Cardiac fibroblast (primary cell): ENCODE measurements at regions not wholly inside any gene's neighbourhood (a gene's known extent, or its start where the extent isn't known, plus 50 kb on each side); places are given as distances from the start of the nearest gene placed in this dataset.

Source experiments
- DNase-seq, 2 donors: peaks; one replicate each; pipeline versions ENCODE4 v3.0.0 to v3.0.0-alpha.2; 2010; ENCODE audit warnings: low read depth in 2 of 2
- H3K4me3 ChIP-seq, 2 donors: replicated peaks in 1 of 2; 1 replicate in 1 of 2; 2 replicates in 1 of 2; pipeline ENCODE4 v1.5.1; 2011; ENCODE audit warnings: low read depth in 2 of 2, low read length in 2 of 2, mild to moderate bottlenecking in 2 of 2, moderate library complexity in 1 of 2
- TF ChIP-seq, protein P1 (sequence below): IDR thresholded peaks from one replicate; pipeline ENCODE4 v1.5.1; 2011; ENCODE audit warnings: low read depth, mild to moderate bottlenecking, low read length, inconsistent platforms

DNA sequence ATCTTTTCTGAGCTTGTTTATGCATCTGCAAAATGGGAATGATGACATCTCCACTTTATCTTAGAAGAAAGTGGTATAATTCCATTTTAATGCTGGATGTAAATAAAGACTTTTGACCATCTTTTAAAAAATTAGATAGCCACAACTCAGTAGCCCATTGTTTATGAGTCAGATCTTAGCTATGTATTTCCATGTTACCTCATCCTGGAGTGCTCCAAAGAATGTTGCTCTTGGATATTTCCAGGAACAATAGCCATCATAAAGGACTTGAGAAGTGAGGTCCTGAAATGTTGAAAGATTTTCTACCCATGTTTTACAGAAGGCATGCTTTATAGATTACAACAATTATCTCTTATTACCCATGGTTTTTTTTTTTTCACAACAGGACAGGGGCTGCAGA lies 229.3 kb upstream of the EDNRB start:
- peak; percentile 65 to 87 for DNase-seq
- TF ChIP-seq, protein P1, sequence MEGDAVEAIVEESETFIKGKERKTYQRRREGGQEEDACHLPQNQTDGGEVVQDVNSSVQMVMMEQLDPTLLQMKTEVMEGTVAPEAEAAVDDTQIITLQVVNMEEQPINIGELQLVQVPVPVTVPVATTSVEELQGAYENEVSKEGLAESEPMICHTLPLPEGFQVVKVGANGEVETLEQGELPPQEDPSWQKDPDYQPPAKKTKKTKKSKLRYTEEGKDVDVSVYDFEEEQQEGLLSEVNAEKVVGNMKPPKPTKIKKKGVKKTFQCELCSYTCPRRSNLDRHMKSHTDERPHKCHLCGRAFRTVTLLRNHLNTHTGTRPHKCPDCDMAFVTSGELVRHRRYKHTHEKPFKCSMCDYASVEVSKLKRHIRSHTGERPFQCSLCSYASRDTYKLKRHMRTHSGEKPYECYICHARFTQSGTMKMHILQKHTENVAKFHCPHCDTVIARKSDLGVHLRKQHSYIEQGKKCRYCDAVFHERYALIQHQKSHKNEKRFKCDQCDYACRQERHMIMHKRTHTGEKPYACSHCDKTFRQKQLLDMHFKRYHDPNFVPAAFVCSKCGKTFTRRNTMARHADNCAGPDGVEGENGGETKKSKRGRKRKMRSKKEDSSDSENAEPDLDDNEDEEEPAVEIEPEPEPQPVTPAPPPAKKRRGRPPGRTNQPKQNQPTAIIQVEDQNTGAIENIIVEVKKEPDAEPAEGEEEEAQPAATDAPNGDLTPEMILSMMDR = no peak
- no peak overlapping the region for H3K4me3 ChIP-seq

DNA sequence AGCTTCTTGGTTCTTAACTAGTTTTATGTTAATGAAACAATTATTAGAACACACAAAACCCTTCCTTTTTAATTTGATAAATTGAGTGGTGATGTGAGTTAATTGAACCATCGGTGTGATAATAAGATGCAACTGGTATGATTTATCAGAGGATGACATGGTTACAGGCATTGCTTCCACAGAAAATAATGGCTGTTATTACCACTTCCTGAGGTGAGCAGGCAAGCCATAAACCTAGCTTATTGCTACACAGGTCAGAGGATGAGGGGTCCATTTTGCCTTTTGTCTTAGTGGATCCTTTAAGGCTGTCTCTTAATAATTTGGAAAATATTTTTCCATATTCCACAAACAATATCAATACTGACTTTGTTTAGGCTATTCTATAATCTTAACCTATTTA lies 226.6 kb upstream of the EDNRB start:
- TF ChIP-seq, protein P1 = no peak
- DNase-seq = no peak
- no peak overlapping the region for H3K4me3 ChIP-seq

DNA sequence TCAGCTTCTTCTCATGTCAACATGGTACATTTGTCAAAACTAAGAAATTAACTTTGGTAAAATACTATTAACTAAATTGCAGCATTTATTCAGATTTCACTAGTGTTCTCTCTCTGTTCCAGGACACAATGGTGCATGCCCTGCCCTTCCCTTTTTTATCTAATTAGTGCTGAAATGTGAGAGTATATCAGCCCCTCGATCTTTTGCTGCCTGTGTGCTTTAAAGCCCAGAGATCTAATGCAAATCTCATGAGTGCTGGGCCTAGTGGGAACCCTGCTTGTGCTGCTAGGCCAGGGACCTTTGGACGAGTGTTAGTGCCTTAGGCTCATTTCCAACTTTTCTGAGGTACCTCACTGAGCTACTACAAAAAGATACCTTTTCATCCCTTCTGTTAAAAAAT lies 221.1 kb upstream of the EDNRB start:
- no peak overlapping the region for H3K4me3 ChIP-seq
- TF ChIP-seq, protein P1 = no peak
- no peak for DNase-seq

DNA sequence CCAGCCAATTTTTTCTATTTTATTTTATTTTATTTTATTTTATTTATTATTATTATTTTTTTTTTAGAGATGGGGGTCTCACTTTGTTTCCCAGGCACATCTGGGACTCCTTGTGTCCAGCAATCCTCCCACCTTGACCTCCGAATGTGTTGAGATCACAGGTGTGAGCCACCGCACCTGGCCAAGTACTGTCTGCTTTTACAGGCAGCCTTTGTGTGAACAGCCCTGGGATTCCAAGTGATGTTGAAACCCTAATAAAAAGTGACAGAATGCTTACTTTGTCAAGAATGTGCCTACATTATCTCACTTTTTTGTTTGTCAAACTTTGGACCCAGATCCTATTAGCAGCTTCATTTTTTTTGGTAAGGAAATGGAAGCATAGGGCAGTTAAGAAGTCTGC lies 220.1 kb upstream of the EDNRB start:
- no peak overlapping the region for H3K4me3 ChIP-seq
- TF ChIP-seq, protein P1 = no peak
- no peak for DNase-seq

DNA sequence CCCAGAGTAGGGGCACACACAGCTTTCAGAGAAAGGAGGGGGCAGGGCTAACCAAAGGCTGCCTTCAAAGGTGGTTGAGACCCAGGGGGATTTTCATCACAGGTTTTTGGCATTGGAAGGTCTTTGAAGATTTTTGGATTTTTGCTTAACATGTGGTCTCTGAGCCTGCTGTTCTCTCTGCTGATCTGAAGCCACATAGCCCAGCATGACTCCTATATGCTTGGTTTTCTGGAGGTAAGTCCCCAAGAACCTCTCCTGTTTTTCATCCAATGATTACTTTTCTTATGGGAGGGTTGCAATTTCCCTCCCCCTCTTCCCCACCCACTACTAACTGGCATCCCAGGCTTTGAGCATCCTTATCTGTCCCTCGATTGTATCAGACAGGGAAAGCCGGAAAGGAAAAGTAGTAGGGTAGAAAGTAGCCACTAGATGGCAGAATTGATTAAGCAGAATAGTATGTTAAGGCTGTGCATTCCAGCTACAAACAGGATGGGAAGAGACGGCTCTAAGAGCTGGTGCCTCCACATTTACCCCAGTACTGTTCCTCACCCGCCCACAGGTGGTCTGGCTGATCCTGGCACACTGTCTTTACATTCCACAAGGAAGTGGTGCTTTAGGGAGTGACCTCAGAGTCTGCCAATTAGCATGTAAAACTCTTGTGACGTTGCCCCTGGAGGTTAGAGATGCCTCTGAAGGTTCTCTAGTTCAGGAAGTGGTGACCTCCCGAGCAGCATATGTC lies 218.9 kb upstream of the EDNRB start:
- DNase-seq = peak; percentile 71 to 79
- no peak overlapping the region for H3K4me3 ChIP-seq
- TF ChIP-seq, protein P1 = peak; percentile 69

DNA sequence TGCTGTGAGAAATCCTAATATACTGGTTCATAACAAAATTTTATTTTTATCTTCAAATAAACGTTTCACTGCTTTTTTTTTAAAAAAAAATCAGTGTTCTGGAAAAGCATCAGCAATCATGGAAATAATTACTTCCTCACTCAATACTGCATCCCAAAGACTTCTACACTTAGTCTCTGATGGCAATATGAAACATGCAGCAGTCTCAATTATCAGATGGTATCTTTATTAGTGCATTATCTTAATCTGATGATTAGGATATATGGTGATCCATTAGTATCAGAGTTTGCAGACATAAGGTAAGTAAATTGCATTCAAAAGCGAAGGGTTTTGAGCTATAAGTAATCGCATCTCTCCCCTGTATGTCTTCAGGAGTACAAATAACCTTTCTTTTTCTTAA lies 218.3 kb upstream of the EDNRB start:
- H3K4me3 ChIP-seq = no peak overlapping the region
- DNase-seq = no peak
- TF ChIP-seq, protein P1 = no peak

DNA sequence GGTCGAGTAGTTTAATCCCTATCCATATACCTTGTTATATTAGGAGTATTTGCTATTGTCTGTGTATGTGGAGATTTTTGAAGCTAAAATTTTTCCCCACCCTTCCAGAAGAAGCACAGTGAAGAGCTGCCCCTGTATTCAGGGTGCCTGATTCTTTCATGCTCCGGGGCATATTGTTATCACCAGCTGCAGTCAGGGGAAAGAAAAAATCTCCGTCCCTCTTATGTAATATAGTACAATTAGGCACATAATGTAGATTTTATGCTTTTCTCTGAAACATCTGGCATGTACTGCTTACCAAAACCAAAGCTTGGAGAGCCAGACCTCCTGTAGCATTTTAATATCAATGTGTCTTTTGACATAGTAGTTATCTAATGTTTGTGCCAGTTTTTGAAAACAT lies 214.9 kb upstream of the EDNRB start:
- H3K4me3 ChIP-seq = no peak overlapping the region
- TF ChIP-seq, protein P1 = no peak
- no peak for DNase-seq
